ENCODE measurements at regions not wholly inside any gene's neighbourhood (a gene's known extent, or its start where the extent isn't known, plus 50 kb on each side); places are given as distances from the start of the nearest gene placed in this dataset.

DNA sequence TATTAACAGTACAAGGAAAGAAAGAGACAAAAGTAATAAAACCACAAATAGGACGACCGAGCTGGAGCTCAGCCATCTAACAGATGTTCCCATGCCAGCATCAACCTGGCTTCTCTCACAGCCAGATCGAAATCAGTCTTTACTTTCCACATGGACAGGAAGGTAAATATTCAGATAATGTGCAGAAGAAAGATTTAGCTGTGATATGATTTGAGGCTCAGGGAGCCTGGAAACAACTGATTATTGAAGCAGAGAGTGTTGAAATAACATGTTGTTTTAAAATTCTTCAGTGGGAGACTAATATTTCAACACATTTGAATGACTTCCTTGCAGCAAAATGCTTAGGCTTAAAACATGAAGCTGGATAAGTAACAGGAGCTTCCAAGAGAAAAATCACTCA lies 546.8 kb downstream of the ETS1 start:
- no peaks in the 10 kb centered on the region for H3K4me1 ChIP-seq (ENCODE audit: control insufficient read depth, insufficient read depth, low read length)
- peaks cover 1 to 6% of the 10 kb centered on the region in 2 experiments; a peak in 2 of 4 replicates for H3K27me3 ChIP-seq (replicated peaks in 1 of 2; ENCODE audit: control insufficient read depth in 2 of 2, insufficient read depth in 2 of 2, low read length in 1 of 2)
- no peak overlapping the region for H3K4me2 ChIP-seq (ENCODE audit: control insufficient read depth, insufficient read depth)
- intact Hi-C loops (cut with micrococcal nuclease; ENCODE audit: unreplicated experiment), result no loop called here
- no peaks in the 10 kb centered on the region for H3K36me3 ChIP-seq (ENCODE audit: control insufficient read depth in 2 of 2, insufficient read depth in 2 of 2, low read length in 1 of 2)
- no peak for ATAC-seq
- no peak for DNase-seq (ENCODE audit: low read depth, low spot score)
- H3K9me3 ChIP-seq (replicated peaks; ENCODE audit: control insufficient read depth, insufficient read depth, low read length), result no peaks in the 10 kb centered on the region
- CTCF ChIA-PET, result interaction anchor here (1.3 kb wide), 1 partner anchor 117 kb away, joined by 4 read pairs; no protein-coding TSS in a partner anchor
- H3K9ac ChIP-seq (ENCODE audit: control insufficient read depth, insufficient read depth, low read length), result no peak overlapping the region
- POLR2A ChIA-PET, result interaction anchor here (0.7 kb wide), 1 partner anchor 38 kb away, joined by 3 read pairs; no protein-coding TSS in a partner anchor
- no peak overlapping the region for H3K27ac ChIP-seq (ENCODE audit: control insufficient read depth, insufficient read depth)
- TF ChIP-seq, protein P1, sequence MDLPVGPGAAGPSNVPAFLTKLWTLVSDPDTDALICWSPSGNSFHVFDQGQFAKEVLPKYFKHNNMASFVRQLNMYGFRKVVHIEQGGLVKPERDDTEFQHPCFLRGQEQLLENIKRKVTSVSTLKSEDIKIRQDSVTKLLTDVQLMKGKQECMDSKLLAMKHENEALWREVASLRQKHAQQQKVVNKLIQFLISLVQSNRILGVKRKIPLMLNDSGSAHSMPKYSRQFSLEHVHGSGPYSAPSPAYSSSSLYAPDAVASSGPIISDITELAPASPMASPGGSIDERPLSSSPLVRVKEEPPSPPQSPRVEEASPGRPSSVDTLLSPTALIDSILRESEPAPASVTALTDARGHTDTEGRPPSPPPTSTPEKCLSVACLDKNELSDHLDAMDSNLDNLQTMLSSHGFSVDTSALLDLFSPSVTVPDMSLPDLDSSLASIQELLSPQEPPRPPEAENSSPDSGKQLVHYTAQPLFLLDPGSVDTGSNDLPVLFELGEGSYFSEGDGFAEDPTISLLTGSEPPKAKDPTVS (IDR thresholded peaks at IDR 0.05; ENCODE audit: low read depth, low read length), result no peak
- TF ChIP-seq STAT3 (IDR thresholded peaks at IDR 0.05; ENCODE audit: low read depth, low read length) (no peak), MEF2B (IDR thresholded peaks at IDR 0.05; ENCODE audit: partially characterized antibody, poor library complexity, severe bottlenecking) (no peak), MTA3 (IDR thresholded peaks at IDR 0.05; ENCODE audit: borderline replicate concordance, low read length) (no peak), SMC3 (IDR thresholded peaks at IDR 0.05; ENCODE audit: borderline replicate concordance, low read length) (no peak), KLF5 (IDR thresholded peaks at IDR 0.05; ENCODE audit: partially characterized antibody) (no peak)
- TF ChIP-seq, protein P2, sequence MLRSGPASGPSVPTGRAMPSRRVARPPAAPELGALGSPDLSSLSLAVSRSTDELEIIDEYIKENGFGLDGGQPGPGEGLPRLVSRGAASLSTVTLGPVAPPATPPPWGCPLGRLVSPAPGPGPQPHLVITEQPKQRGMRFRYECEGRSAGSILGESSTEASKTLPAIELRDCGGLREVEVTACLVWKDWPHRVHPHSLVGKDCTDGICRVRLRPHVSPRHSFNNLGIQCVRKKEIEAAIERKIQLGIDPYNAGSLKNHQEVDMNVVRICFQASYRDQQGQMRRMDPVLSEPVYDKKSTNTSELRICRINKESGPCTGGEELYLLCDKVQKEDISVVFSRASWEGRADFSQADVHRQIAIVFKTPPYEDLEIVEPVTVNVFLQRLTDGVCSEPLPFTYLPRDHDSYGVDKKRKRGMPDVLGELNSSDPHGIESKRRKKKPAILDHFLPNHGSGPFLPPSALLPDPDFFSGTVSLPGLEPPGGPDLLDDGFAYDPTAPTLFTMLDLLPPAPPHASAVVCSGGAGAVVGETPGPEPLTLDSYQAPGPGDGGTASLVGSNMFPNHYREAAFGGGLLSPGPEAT (IDR thresholded peaks at IDR 0.05; ENCODE audit: low read depth), result no peak
- TF ChIP-seq, protein P3, sequence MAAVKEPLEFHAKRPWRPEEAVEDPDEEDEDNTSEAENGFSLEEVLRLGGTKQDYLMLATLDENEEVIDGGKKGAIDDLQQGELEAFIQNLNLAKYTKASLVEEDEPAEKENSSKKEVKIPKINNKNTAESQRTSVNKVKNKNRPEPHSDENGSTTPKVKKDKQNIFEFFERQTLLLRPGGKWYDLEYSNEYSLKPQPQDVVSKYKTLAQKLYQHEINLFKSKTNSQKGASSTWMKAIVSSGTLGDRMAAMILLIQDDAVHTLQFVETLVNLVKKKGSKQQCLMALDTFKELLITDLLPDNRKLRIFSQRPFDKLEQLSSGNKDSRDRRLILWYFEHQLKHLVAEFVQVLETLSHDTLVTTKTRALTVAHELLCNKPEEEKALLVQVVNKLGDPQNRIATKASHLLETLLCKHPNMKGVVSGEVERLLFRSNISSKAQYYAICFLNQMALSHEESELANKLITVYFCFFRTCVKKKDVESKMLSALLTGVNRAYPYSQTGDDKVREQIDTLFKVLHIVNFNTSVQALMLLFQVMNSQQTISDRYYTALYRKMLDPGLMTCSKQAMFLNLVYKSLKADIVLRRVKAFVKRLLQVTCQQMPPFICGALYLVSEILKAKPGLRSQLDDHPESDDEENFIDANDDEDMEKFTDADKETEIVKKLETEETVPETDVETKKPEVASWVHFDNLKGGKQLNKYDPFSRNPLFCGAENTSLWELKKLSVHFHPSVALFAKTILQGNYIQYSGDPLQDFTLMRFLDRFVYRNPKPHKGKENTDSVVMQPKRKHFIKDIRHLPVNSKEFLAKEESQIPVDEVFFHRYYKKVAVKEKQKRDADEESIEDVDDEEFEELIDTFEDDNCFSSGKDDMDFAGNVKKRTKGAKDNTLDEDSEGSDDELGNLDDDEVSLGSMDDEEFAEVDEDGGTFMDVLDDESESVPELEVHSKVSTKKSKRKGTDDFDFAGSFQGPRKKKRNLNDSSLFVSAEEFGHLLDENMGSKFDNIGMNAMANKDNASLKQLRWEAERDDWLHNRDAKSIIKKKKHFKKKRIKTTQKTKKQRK (IDR thresholded peaks at IDR 0.05; ENCODE audit: low read depth, low read length), result no peak
- H4K20me1 ChIP-seq (ENCODE audit: control insufficient read depth, insufficient read depth), result no peaks in the 10 kb centered on the region
- H3K4me3 ChIP-seq, result no peak overlapping the region
- no peaks in the 10 kb centered on the region for H3K79me2 ChIP-seq (ENCODE audit: control insufficient read depth, insufficient read depth, low read length)
- no peak for FAIRE-seq
- SMC1A ChIA-PET (ENCODE audit: uncharacterized antibody, unreplicated experiment), result no interaction called here
- RAD21 ChIA-PET (ENCODE audit: unreplicated experiment), result no interaction called here
- BruUV-seq (replicated peaks), result no TSS peak
- in situ Hi-C loops (cut with MboI), result no loop called here
- H2AFZ ChIP-seq (ENCODE audit: control insufficient read depth, low read depth, low read length), result no peak overlapping the region
- 14% methylated on average over 3 of the region's 3 CpGs for WGBS (ENCODE audit: insufficient coverage, insufficient replicate concordance, low lambda C conversion rate, missing lambda C conversion rate)

Data from GM12878 (cell line).